H9 (cell line): ENCODE measurements at regions not wholly inside any gene's neighbourhood (a gene's known extent, or its start where the extent isn't known, plus 50 kb on each side); places are given as distances from the start of the nearest gene placed in this dataset.

ENCODE experiments used
- DNase-seq: peaks from one replicate; pipeline ENCODE4 v3.0.0-alpha.2; 2017
- H2AFZ ChIP-seq: one replicate; pipeline ENCODE4 v1.6.1; 2013; ENCODE audit warnings: mild to moderate bottlenecking, low read length, control low read depth, moderate library complexity
- H2AK5ac ChIP-seq: 2 replicates; pipeline ENCODE4 v1.6.1; 2013; ENCODE audit warnings: low read length, control low read depth, mixed read lengths; ENCODE audit not compliant: insufficient read length
- H2BK120ac ChIP-seq: one replicate; pipeline ENCODE4 v1.6.1; 2013; ENCODE audit warnings: low read depth, mild to moderate bottlenecking, low read length, control low read depth, inconsistent platforms; ENCODE audit not compliant: poor library complexity, severe bottlenecking
- H2BK12ac ChIP-seq: 2 replicates; pipeline ENCODE4 v1.6.1; 2013; ENCODE audit warnings: low read length, control low read depth, mixed read lengths, low read depth; ENCODE audit not compliant: insufficient read length
- H2BK15ac ChIP-seq: 2 replicates; pipeline ENCODE4 v1.6.1; 2013; ENCODE audit warnings: low read depth, low read length, control low read depth
- H2BK20ac ChIP-seq: one replicate; pipeline ENCODE4 v1.6.1; 2013; ENCODE audit warnings: low read depth, mild to moderate bottlenecking, low read length, control low read depth, inconsistent platforms; ENCODE audit not compliant: poor library complexity, severe bottlenecking
- H2BK5ac ChIP-seq: 2 replicates; pipeline ENCODE4 v1.6.1; 2013; ENCODE audit warnings: low read length, control low read depth, mixed read lengths; ENCODE audit not compliant: insufficient read length
- H3K14ac ChIP-seq: 2 replicates; pipeline ENCODE4 v1.6.1; 2013; ENCODE audit warnings: low read length, control low read depth; ENCODE audit not compliant: insufficient read depth
- H3K18ac ChIP-seq: 2 replicates; pipeline ENCODE4 v1.6.1; 2013; ENCODE audit warnings: low read depth, mild to moderate bottlenecking, mixed read lengths, low read length, control low read depth; ENCODE audit not compliant: insufficient read length
- H3K23ac ChIP-seq: 2 replicates; pipeline ENCODE4 v1.6.1; 2013; ENCODE audit warnings: low read length, control low read depth, mixed read lengths, low read depth; ENCODE audit not compliant: insufficient read length
- H3K23me2 ChIP-seq: 2 replicates; pipeline ENCODE4 v1.6.1; 2013; ENCODE audit warnings: low read depth, mild to moderate bottlenecking, mixed read lengths, low read length, control low read depth; ENCODE audit not compliant: insufficient read length, poor library complexity, severe bottlenecking
- H3K27ac ChIP-seq: 2 replicates; pipeline ENCODE4 v1.5.1; 2013; ENCODE audit warnings: low read length, control low read depth, mixed read lengths, low read depth; ENCODE audit not compliant: insufficient read length
- H3K27me3 ChIP-seq: 2 replicates; pipeline ENCODE4 v1.6.1; 2013; ENCODE audit warnings: low read length, control low read depth, inconsistent platforms; ENCODE audit not compliant: insufficient read depth
- H3K4ac ChIP-seq: 2 replicates; pipeline ENCODE4 v1.6.1; 2013; ENCODE audit warnings: low read depth, mild to moderate bottlenecking, control low read depth, inconsistent platforms, low read length, moderate library complexity
- H3K4me1 ChIP-seq: 2 replicates; pipeline ENCODE4 v1.6.1; 2013; ENCODE audit warnings: low read length, control low read depth, inconsistent platforms; ENCODE audit not compliant: insufficient read depth
- H3K4me2 ChIP-seq: 2 replicates; pipeline ENCODE4 v1.6.1; 2013; ENCODE audit warnings: low read length, control low read depth, mixed read lengths; ENCODE audit not compliant: insufficient read length, insufficient read depth
- H3K56ac ChIP-seq: 2 replicates; pipeline ENCODE4 v1.6.1; 2013; ENCODE audit warnings: low read depth, mild to moderate bottlenecking, mixed read lengths, low read length, control low read depth; ENCODE audit not compliant: insufficient read length
- H3K79me1 ChIP-seq: 2 replicates; pipeline ENCODE4 v1.6.1; 2013; ENCODE audit warnings: low read depth, mild to moderate bottlenecking, moderate library complexity, low read length, control low read depth, inconsistent platforms; ENCODE audit not compliant: insufficient read depth, poor library complexity, severe bottlenecking
- H3K79me2 ChIP-seq: 2 replicates; pipeline ENCODE4 v1.6.1; 2013; ENCODE audit warnings: low read length, control low read depth, inconsistent platforms; ENCODE audit not compliant: insufficient read depth
- H3K9ac ChIP-seq: 2 replicates; pipeline ENCODE4 v1.6.1; 2013; ENCODE audit warnings: low read length, control low read depth, mixed read lengths; ENCODE audit not compliant: insufficient read length; ENCODE audit errors: extremely low read depth
- H3K9me3 ChIP-seq: one replicate; pipeline ENCODE4 v1.6.1; 2013; ENCODE audit warnings: low read depth, low read length, inconsistent platforms; ENCODE audit not compliant: control insufficient read depth
- H3T11ph ChIP-seq: one replicate; pipeline ENCODE4 v1.6.1; 2013; ENCODE audit warnings: mild to moderate bottlenecking, low read length, control low read depth, inconsistent platforms
- H4K20me1 ChIP-seq: one replicate; pipeline ENCODE4 v1.6.1; 2013; ENCODE audit not compliant: control insufficient read depth, insufficient read length, insufficient read depth
- H4K5ac ChIP-seq: 2 replicates; pipeline ENCODE4 v1.6.1; 2013; ENCODE audit warnings: low read depth, mild to moderate bottlenecking, mixed read lengths, low read length, control low read depth; ENCODE audit not compliant: insufficient read length
- H4K8ac ChIP-seq: replicated peaks from 2 replicates; pipeline ENCODE4 v1.6.1; 2013; ENCODE audit warnings: low read length, control low read depth, mixed read lengths, low read depth; ENCODE audit not compliant: insufficient read length
- H4K91ac ChIP-seq: 2 replicates; pipeline ENCODE4 v1.6.1; 2013; ENCODE audit warnings: low read depth, mild to moderate bottlenecking, moderate library complexity, mixed read lengths, low read length, control low read depth; ENCODE audit not compliant: insufficient read length
- H3K27ac Mint-ChIP-seq, 3 experiments: 2 replicates in 2 of 3; 3 replicates in 1 of 3; pipeline ENCODE4 v1.8.0; 2020 to 2021; ENCODE audit warnings: mixed read lengths in 3 of 3, mild to moderate bottlenecking in 1 of 3, moderate library complexity in 1 of 3
- H3K27me3 Mint-ChIP-seq: 2 replicates; pipeline ENCODE4 v1.8.0; 2021; ENCODE audit warnings: low read depth, mild to moderate bottlenecking, moderate library complexity, mixed read lengths
- H3K36me3 Mint-ChIP-seq, 3 experiments: 2 replicates in 2 of 3; 3 replicates in 1 of 3; pipeline ENCODE4 v1.8.0; 2020 to 2021; ENCODE audit warnings: low read depth in 3 of 3, mixed read lengths in 3 of 3; ENCODE audit not compliant: insufficient read depth in 1 of 3
- H3K4me1 Mint-ChIP-seq, 2 experiments: 2 replicates each; pipeline ENCODE4 v1.8.0; 2020; ENCODE audit warnings: mixed read lengths in 2 of 2
- H3K4me3 Mint-ChIP-seq, 2 experiments: 2 replicates in 1 of 2; 3 replicates in 1 of 2; pipeline ENCODE4 v1.8.0; 2020 to 2021; ENCODE audit warnings: mild to moderate bottlenecking in 2 of 2, mixed read lengths in 2 of 2, moderate library complexity in 1 of 2
- H3K9me3 Mint-ChIP-seq, 2 experiments: 2 replicates in 1 of 2; 3 replicates in 1 of 2; pipeline ENCODE4 v1.8.0; 2020; ENCODE audit warnings: mild to moderate bottlenecking in 2 of 2, mixed read lengths in 2 of 2, moderate library complexity in 1 of 2
- CTCF ChIP-seq: fragments of 200-600 bp; sonication (generic); conservative IDR thresholded peaks from 3 replicates; pipeline ENCODE4 v1.8.0; 2021; ENCODE audit warnings: antibody characterized with exemption, mild to moderate bottlenecking

- no peak for TF ChIP-seq CTCF
- Histone ChIP-seq H3K23me2 (no peaks in the 10 kb centered on the region), H2AK5ac (no peak overlapping the region), H3K4me2 (no peak overlapping the region), H4K20me1 (no peaks in the 10 kb centered on the region), H2BK120ac (no peak overlapping the region), H3K18ac (no peak overlapping the region), H3K23ac (no peak overlapping the region), H3K4ac (no peak overlapping the region), H3K79me2 (no peaks in the 10 kb centered on the region), H2BK15ac (no peak overlapping the region), H3K79me1 (no peaks in the 10 kb centered on the region), H3K56ac (no peak overlapping the region), H3K27ac (no peak overlapping the region), H2AFZ (no peak overlapping the region), H4K91ac (no peak overlapping the region), H3K9me3 (no peaks in the 10 kb centered on the region), H3K9ac (no peak overlapping the region), H3T11ph (no peak overlapping the region), H3K4me1 (no peaks in the 10 kb centered on the region), H3K27me3 (no peaks in the 10 kb centered on the region), H4K5ac (no peak overlapping the region), H2BK20ac (no peak overlapping the region), H2BK12ac (no peak overlapping the region), H2BK5ac (no peak overlapping the region), H3K14ac (no peak overlapping the region), H4K8ac (no peak overlapping the region)
- Mint-ChIP-seq H3K4me3 (no peak overlapping the region), H3K27me3 (no peaks in the 10 kb centered on the region; the same call in 1 of the 2 replicates), H3K4me1 (no peaks in the 10 kb centered on the region), H3K36me3 (no peaks in the 10 kb centered on the region), H3K27ac (no peak overlapping the region), H3K9me3 (no peaks in the 10 kb centered on the region)
- no peak for DNase-seq
These were observed 727.7 kb upstream of the FAM241A start for GRCh38 chr4:111417521-111417920.
